MCF 10A (cell line): ENCODE measurements at regions not wholly inside any gene's neighbourhood (a gene's known extent, or its start where the extent isn't known, plus 50 kb on each side); places are given as distances from the start of the nearest gene placed in this dataset.

Source experiments
- BruUV-seq: library from RNA; stranded (reverse); fragments of 400-500 nt; replicated peaks from 2 replicates; lab custom pipeline; 2021; lab: Mats Ljungman, UMichigan
- CTCF ChIA-PET: fragments of 300-600 bp; sonication (Branson Sonifier 250); formaldehyde crosslinking; extraction: SDS; loops from one replicate; lab custom pipeline; 2021; ENCODE audit warnings: antibody characterized with exemption, inconsistent platforms; lab: Yijun Ruan, JAX
- POLR2A ChIA-PET: fragments of 300-600, 350-650 bp; sonication (Branson Sonifier 250); formaldehyde crosslinking; extraction: SDS; loops from one replicate; lab custom pipeline; 2020; ENCODE audit warnings: antibody characterized with exemption, inconsistent platforms; lab: Yijun Ruan, JAX
- DNase-seq: peaks from one replicate; pipeline ENCODE4 v3.0.0-alpha.2; 2018; ENCODE audit not compliant: unreplicated experiment
- H3K27ac Mint-ChIP-seq: one replicate; pipeline ENCODE4 v1.8.0; 2022; ENCODE audit warnings: mild to moderate bottlenecking, low read depth, mixed read lengths; ENCODE audit not compliant: unreplicated experiment
- H3K27me3 Mint-ChIP-seq: one replicate; pipeline ENCODE4 v1.8.0; 2022; ENCODE audit warnings: mixed read lengths; ENCODE audit not compliant: insufficient read depth, unreplicated experiment
- H3K36me3 Mint-ChIP-seq: one replicate; pipeline ENCODE4 v1.8.0; 2022; ENCODE audit warnings: mild to moderate bottlenecking, moderate library complexity, mixed read lengths; ENCODE audit not compliant: insufficient read depth, unreplicated experiment
- H3K4me1 Mint-ChIP-seq: one replicate; pipeline ENCODE4 v1.8.0; 2022; ENCODE audit warnings: mixed read lengths; ENCODE audit not compliant: insufficient read depth, unreplicated experiment
- H3K4me3 Mint-ChIP-seq: one replicate; pipeline ENCODE4 v1.8.0; 2022; ENCODE audit warnings: mild to moderate bottlenecking, moderate library complexity, mixed read lengths; ENCODE audit not compliant: unreplicated experiment
- H3K9me3 Mint-ChIP-seq: one replicate; pipeline ENCODE4 v1.8.0; 2022; ENCODE audit warnings: mixed read lengths; ENCODE audit not compliant: unreplicated experiment
- intact Hi-C: fragments of 100-400 bp; cut with micrococcal nuclease; formaldehyde crosslinking; loops from 2 replicates; pipeline ENCODE4 v1.14.1; 2022
- TF ChIP-seq, protein P1 (sequence below): fragments of 200-600 bp; IDR thresholded peaks from one replicate; pipeline ENCODE4 v1.8.0; 2022; ENCODE audit warnings: antibody characterized with exemption, mild to moderate bottlenecking; ENCODE audit not compliant: unreplicated experiment

- TF ChIP-seq, protein P1, sequence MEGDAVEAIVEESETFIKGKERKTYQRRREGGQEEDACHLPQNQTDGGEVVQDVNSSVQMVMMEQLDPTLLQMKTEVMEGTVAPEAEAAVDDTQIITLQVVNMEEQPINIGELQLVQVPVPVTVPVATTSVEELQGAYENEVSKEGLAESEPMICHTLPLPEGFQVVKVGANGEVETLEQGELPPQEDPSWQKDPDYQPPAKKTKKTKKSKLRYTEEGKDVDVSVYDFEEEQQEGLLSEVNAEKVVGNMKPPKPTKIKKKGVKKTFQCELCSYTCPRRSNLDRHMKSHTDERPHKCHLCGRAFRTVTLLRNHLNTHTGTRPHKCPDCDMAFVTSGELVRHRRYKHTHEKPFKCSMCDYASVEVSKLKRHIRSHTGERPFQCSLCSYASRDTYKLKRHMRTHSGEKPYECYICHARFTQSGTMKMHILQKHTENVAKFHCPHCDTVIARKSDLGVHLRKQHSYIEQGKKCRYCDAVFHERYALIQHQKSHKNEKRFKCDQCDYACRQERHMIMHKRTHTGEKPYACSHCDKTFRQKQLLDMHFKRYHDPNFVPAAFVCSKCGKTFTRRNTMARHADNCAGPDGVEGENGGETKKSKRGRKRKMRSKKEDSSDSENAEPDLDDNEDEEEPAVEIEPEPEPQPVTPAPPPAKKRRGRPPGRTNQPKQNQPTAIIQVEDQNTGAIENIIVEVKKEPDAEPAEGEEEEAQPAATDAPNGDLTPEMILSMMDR = no peak
- ChIA-PET CTCF (interaction anchor here (0.6 kb wide), 1 partner anchor 313 kb away, joined by 3 read pairs; no protein-coding TSS in a partner anchor), POLR2A (no interaction called here)
- no TSS peak for BruUV-seq
- Mint-ChIP-seq H3K4me3 (no peak overlapping the region), H3K4me1 (no peaks in the 10 kb centered on the region), H3K36me3 (no peaks in the 10 kb centered on the region), H3K27me3 (peaks cover 73% of the 10 kb centered on the region), H3K9me3 (no peaks in the 10 kb centered on the region), H3K27ac (no peak overlapping the region)
- intact Hi-C loops = no loop called here
- DNase-seq = no peak
These were observed 94.5 kb upstream of the OBI1 start for GRCh38 chr13:78753435-78753834.

GRCh38 chr13:78750735-78751134 is 91.8 kb upstream of the OBI1 start:
- Mint-ChIP-seq H3K4me1 (no peaks in the 10 kb centered on the region), H3K4me3 (no peak overlapping the region), H3K36me3 (no peaks in the 10 kb centered on the region), H3K27me3 (peaks cover 66% of the 10 kb centered on the region), H3K27ac (no peak overlapping the region), H3K9me3 (no peaks in the 10 kb centered on the region)
- no peak for DNase-seq
- intact Hi-C loops = no loop called here
- ChIA-PET CTCF (interaction anchor here (0.9 kb wide), 1 partner anchor 9 kb away, joined by 3 read pairs; no protein-coding TSS in a partner anchor), POLR2A (no interaction called here)
- no TSS peak for BruUV-seq
- TF ChIP-seq, protein P1 = no peak

- CTCF ChIA-PET = interaction anchor here (0.7 to 1.2 kb wide), 2 partner anchors 52 to 237 kb away, joined by 3 to 5 read pairs; no protein-coding TSS in a partner anchor
- no peak for DNase-seq
- Mint-ChIP-seq H3K27me3 (peaks cover 45% of the 10 kb centered on the region), H3K27ac (no peak overlapping the region), H3K4me3 (no peak overlapping the region), H3K36me3 (no peaks in the 10 kb centered on the region), H3K9me3 (no peaks in the 10 kb centered on the region), H3K4me1 (no peaks in the 10 kb centered on the region)
- TF ChIP-seq, protein P1 = no peak
- BruUV-seq = no TSS peak
- POLR2A ChIA-PET = no interaction called here
- intact Hi-C loops = no loop called here
These were observed 85.0 kb upstream of the OBI1 start for GRCh38 chr13:78743973-78744372.

DNA sequence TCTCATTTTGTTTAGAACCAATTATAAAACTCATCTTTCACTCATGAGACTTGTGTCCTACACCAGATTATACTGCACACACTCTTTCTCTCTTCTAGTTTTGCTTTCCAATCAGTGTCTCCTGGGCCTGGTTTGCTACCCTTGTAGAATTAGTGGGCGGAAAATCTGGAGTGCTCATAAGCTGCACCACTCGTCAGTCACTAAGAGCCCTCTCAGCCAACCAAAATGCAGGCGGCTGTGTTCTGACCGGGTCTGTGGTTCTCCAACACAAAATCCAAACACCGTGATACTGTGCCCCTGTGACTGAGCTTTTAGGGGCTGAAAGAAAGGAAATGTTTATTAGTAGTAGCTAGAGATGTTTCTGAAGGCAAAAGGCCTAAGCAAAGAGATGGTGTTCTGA is 83.7 kb upstream of the OBI1 start:
- intact Hi-C loops = no loop called here
- TF ChIP-seq, protein P1 = no peak
- no peaks in the 10 kb centered on the region for H3K9me3 Mint-ChIP-seq
- no peak for DNase-seq
- ChIA-PET CTCF (interaction anchor here (1.2 kb wide), 1 partner anchor 53 kb away, joined by 5 read pairs; no protein-coding TSS in a partner anchor), POLR2A (no interaction called here)
- H3K4me3 Mint-ChIP-seq = no peak overlapping the region
- no TSS peak for BruUV-seq
- H3K36me3 Mint-ChIP-seq = no peaks in the 10 kb centered on the region
- H3K4me1 Mint-ChIP-seq = no peaks in the 10 kb centered on the region
- H3K27me3 Mint-ChIP-seq = peaks cover 42% of the 10 kb centered on the region
- H3K27ac Mint-ChIP-seq = no peak overlapping the region
